H9 (cell line): ENCODE measurements at regions not wholly inside any gene's neighbourhood (a gene's known extent, or its start where the extent isn't known, plus 50 kb on each side); places are given as distances from the start of the nearest gene placed in this dataset.

Source experiments
- DNase-seq: peaks from one replicate; pipeline ENCODE4 v3.0.0-alpha.2; 2017
- H2AFZ ChIP-seq: one replicate; pipeline ENCODE4 v1.6.1; 2013; ENCODE audit warnings: mild to moderate bottlenecking, low read length, control low read depth, moderate library complexity
- H2AK5ac ChIP-seq: 2 replicates; pipeline ENCODE4 v1.6.1; 2013; ENCODE audit warnings: low read length, control low read depth, mixed read lengths; ENCODE audit not compliant: insufficient read length
- H2BK120ac ChIP-seq: one replicate; pipeline ENCODE4 v1.6.1; 2013; ENCODE audit warnings: low read depth, mild to moderate bottlenecking, low read length, control low read depth, inconsistent platforms; ENCODE audit not compliant: poor library complexity, severe bottlenecking
- H2BK12ac ChIP-seq: 2 replicates; pipeline ENCODE4 v1.6.1; 2013; ENCODE audit warnings: low read length, control low read depth, mixed read lengths, low read depth; ENCODE audit not compliant: insufficient read length
- H2BK15ac ChIP-seq: 2 replicates; pipeline ENCODE4 v1.6.1; 2013; ENCODE audit warnings: low read depth, low read length, control low read depth
- H2BK20ac ChIP-seq: one replicate; pipeline ENCODE4 v1.6.1; 2013; ENCODE audit warnings: low read depth, mild to moderate bottlenecking, low read length, control low read depth, inconsistent platforms; ENCODE audit not compliant: poor library complexity, severe bottlenecking
- H2BK5ac ChIP-seq: 2 replicates; pipeline ENCODE4 v1.6.1; 2013; ENCODE audit warnings: low read length, control low read depth, mixed read lengths; ENCODE audit not compliant: insufficient read length
- H3K14ac ChIP-seq: 2 replicates; pipeline ENCODE4 v1.6.1; 2013; ENCODE audit warnings: low read length, control low read depth; ENCODE audit not compliant: insufficient read depth
- H3K18ac ChIP-seq: 2 replicates; pipeline ENCODE4 v1.6.1; 2013; ENCODE audit warnings: low read depth, mild to moderate bottlenecking, mixed read lengths, low read length, control low read depth; ENCODE audit not compliant: insufficient read length
- H3K23ac ChIP-seq: 2 replicates; pipeline ENCODE4 v1.6.1; 2013; ENCODE audit warnings: low read length, control low read depth, mixed read lengths, low read depth; ENCODE audit not compliant: insufficient read length
- H3K23me2 ChIP-seq: 2 replicates; pipeline ENCODE4 v1.6.1; 2013; ENCODE audit warnings: low read depth, mild to moderate bottlenecking, mixed read lengths, low read length, control low read depth; ENCODE audit not compliant: insufficient read length, poor library complexity, severe bottlenecking
- H3K27ac ChIP-seq: 2 replicates; pipeline ENCODE4 v1.5.1; 2013; ENCODE audit warnings: low read length, control low read depth, mixed read lengths, low read depth; ENCODE audit not compliant: insufficient read length
- H3K27me3 ChIP-seq: 2 replicates; pipeline ENCODE4 v1.6.1; 2013; ENCODE audit warnings: low read length, control low read depth, inconsistent platforms; ENCODE audit not compliant: insufficient read depth
- H3K4ac ChIP-seq: 2 replicates; pipeline ENCODE4 v1.6.1; 2013; ENCODE audit warnings: low read depth, mild to moderate bottlenecking, control low read depth, inconsistent platforms, low read length, moderate library complexity
- H3K4me1 ChIP-seq: 2 replicates; pipeline ENCODE4 v1.6.1; 2013; ENCODE audit warnings: low read length, control low read depth, inconsistent platforms; ENCODE audit not compliant: insufficient read depth
- H3K4me2 ChIP-seq: 2 replicates; pipeline ENCODE4 v1.6.1; 2013; ENCODE audit warnings: low read length, control low read depth, mixed read lengths; ENCODE audit not compliant: insufficient read length, insufficient read depth
- H3K56ac ChIP-seq: 2 replicates; pipeline ENCODE4 v1.6.1; 2013; ENCODE audit warnings: low read depth, mild to moderate bottlenecking, mixed read lengths, low read length, control low read depth; ENCODE audit not compliant: insufficient read length
- H3K79me1 ChIP-seq: 2 replicates; pipeline ENCODE4 v1.6.1; 2013; ENCODE audit warnings: low read depth, mild to moderate bottlenecking, moderate library complexity, low read length, control low read depth, inconsistent platforms; ENCODE audit not compliant: insufficient read depth, poor library complexity, severe bottlenecking
- H3K79me2 ChIP-seq: 2 replicates; pipeline ENCODE4 v1.6.1; 2013; ENCODE audit warnings: low read length, control low read depth, inconsistent platforms; ENCODE audit not compliant: insufficient read depth
- H3K9ac ChIP-seq: 2 replicates; pipeline ENCODE4 v1.6.1; 2013; ENCODE audit warnings: low read length, control low read depth, mixed read lengths; ENCODE audit not compliant: insufficient read length; ENCODE audit errors: extremely low read depth
- H3K9me3 ChIP-seq: one replicate; pipeline ENCODE4 v1.6.1; 2013; ENCODE audit warnings: low read depth, low read length, inconsistent platforms; ENCODE audit not compliant: control insufficient read depth
- H3T11ph ChIP-seq: one replicate; pipeline ENCODE4 v1.6.1; 2013; ENCODE audit warnings: mild to moderate bottlenecking, low read length, control low read depth, inconsistent platforms
- H4K20me1 ChIP-seq: one replicate; pipeline ENCODE4 v1.6.1; 2013; ENCODE audit not compliant: control insufficient read depth, insufficient read length, insufficient read depth
- H4K5ac ChIP-seq: 2 replicates; pipeline ENCODE4 v1.6.1; 2013; ENCODE audit warnings: low read depth, mild to moderate bottlenecking, mixed read lengths, low read length, control low read depth; ENCODE audit not compliant: insufficient read length
- H4K8ac ChIP-seq: replicated peaks from 2 replicates; pipeline ENCODE4 v1.6.1; 2013; ENCODE audit warnings: low read length, control low read depth, mixed read lengths, low read depth; ENCODE audit not compliant: insufficient read length
- H4K91ac ChIP-seq: 2 replicates; pipeline ENCODE4 v1.6.1; 2013; ENCODE audit warnings: low read depth, mild to moderate bottlenecking, moderate library complexity, mixed read lengths, low read length, control low read depth; ENCODE audit not compliant: insufficient read length
- H3K27ac Mint-ChIP-seq, 3 experiments: 2 replicates in 2 of 3; 3 replicates in 1 of 3; pipeline ENCODE4 v1.8.0; 2020 to 2021; ENCODE audit warnings: mixed read lengths in 3 of 3, mild to moderate bottlenecking in 1 of 3, moderate library complexity in 1 of 3
- H3K27me3 Mint-ChIP-seq: 2 replicates; pipeline ENCODE4 v1.8.0; 2021; ENCODE audit warnings: low read depth, mild to moderate bottlenecking, moderate library complexity, mixed read lengths
- H3K36me3 Mint-ChIP-seq, 3 experiments: 2 replicates in 2 of 3; 3 replicates in 1 of 3; pipeline ENCODE4 v1.8.0; 2020 to 2021; ENCODE audit warnings: low read depth in 3 of 3, mixed read lengths in 3 of 3; ENCODE audit not compliant: insufficient read depth in 1 of 3
- H3K4me1 Mint-ChIP-seq, 2 experiments: 2 replicates each; pipeline ENCODE4 v1.8.0; 2020; ENCODE audit warnings: mixed read lengths in 2 of 2
- H3K4me3 Mint-ChIP-seq, 2 experiments: 2 replicates in 1 of 2; 3 replicates in 1 of 2; pipeline ENCODE4 v1.8.0; 2020 to 2021; ENCODE audit warnings: mild to moderate bottlenecking in 2 of 2, mixed read lengths in 2 of 2, moderate library complexity in 1 of 2
- H3K9me3 Mint-ChIP-seq, 2 experiments: 2 replicates in 1 of 2; 3 replicates in 1 of 2; pipeline ENCODE4 v1.8.0; 2020; ENCODE audit warnings: mild to moderate bottlenecking in 2 of 2, mixed read lengths in 2 of 2, moderate library complexity in 1 of 2
- CTCF ChIP-seq: fragments of 200-600 bp; sonication (generic); conservative IDR thresholded peaks from 3 replicates; pipeline ENCODE4 v1.8.0; 2021; ENCODE audit warnings: antibody characterized with exemption, mild to moderate bottlenecking
- WGBS: extraction: QIAGEN DNeasy Blood & Tissue Kit; methylation state at CpG from one replicate; pipeline ENCODE4 v1.1.7; 2013; ENCODE audit warnings: missing lambda C conversion rate, low lambda C conversion rate, mixed read lengths; ENCODE audit not compliant: insufficient read length; ENCODE audit errors: extremely low coverage; 5-methylcytosine and 5-hydroxymethylcytosine counted together

GRCh38 chr5:61613679-61614078, 281.6 kb downstream of the ZSWIM6 start:
- no peak overlapping the region for H3K56ac ChIP-seq
- no CpG with 5 or more reads among the region's 6 CpGs for WGBS
- TF ChIP-seq CTCF: no peak

More at GRCh38 chr5:61613679-61614078, 281.6 kb downstream of the ZSWIM6 start:
- Histone ChIP-seq H3K27ac (no peak overlapping the region), H2AFZ (no peak overlapping the region), H2BK15ac (no peak overlapping the region), H3K27me3 (no peaks in the 10 kb centered on the region), H4K8ac (no peak overlapping the region), H3K9ac (no peak overlapping the region), H3K23ac (no peak overlapping the region), H3K79me2 (no peaks in the 10 kb centered on the region), H2BK12ac (no peak overlapping the region), H4K20me1 (no peaks in the 10 kb centered on the region), H2BK120ac (no peak overlapping the region), H2AK5ac (no peak overlapping the region), H4K91ac (no peak overlapping the region), H3K23me2 (no peaks in the 10 kb centered on the region), H4K5ac (no peak overlapping the region), H3K18ac (no peak overlapping the region), H2BK20ac (no peak overlapping the region), H3K79me1 (no peaks in the 10 kb centered on the region), H3K4ac (no peak overlapping the region), H3T11ph (no peak overlapping the region), H3K4me2 (no peak overlapping the region), H2BK5ac (no peak overlapping the region), H3K9me3 (no peaks in the 10 kb centered on the region), H3K4me1 (peaks cover 7% of the 10 kb centered on the region; the same call in 1 of the 2 replicates), H3K14ac (no peak overlapping the region)
- H3K9me3 Mint-ChIP-seq: no peaks in the 10 kb centered on the region
- no peaks in the 10 kb centered on the region; the same call in 1 of the 2 replicates for H3K27me3 Mint-ChIP-seq
- H3K27ac Mint-ChIP-seq: 0 out of 7 replicates have a peak overlapping the region, but pooled peaks of 1 of the 3 experiments have one; percentile 50
- no peak for DNase-seq
- no peaks in the 10 kb centered on the region for H3K36me3 Mint-ChIP-seq
- H3K4me1 Mint-ChIP-seq: peaks cover 16 to 22% of the 10 kb centered on the region in 2 experiments
- no peak overlapping the region for H3K4me3 Mint-ChIP-seq
